Umbilical cord (tissue), 1 donor: ENCODE measurements at regions not wholly inside any gene's neighbourhood (a gene's known extent, or its start where the extent isn't known, plus 50 kb on each side); places are given as distances from the start of the nearest gene placed in this dataset.
"Not testable (repeated sequence)": the region's sequence is repeated elsewhere in the genome, so short reads cannot be mapped to it uniquely, and the experiment has no call there.

Experiments used
- DNase-seq: peaks from one replicate; pipeline ENCODE4 v3.0.0-alpha.2; 2015; ENCODE audit warnings: low spot score

DNA sequence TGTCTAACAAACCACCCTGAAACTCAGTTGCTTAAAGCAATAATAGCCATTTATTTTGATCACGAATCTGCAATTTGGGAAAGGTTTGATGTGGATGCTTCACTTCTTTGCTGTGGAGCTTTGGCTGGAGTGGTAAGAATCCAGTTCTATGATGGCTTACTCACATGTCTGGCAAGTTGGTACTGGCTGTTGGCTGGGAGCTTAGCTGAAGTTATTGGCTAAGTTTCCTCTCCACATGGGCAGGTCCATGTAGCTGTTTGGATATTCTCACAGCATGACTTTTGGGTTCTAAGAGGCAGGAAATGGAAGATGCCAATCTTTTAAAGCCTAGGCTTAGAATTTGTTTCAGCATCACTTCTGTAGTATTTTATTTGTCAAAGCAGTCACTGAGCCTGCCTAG lies 277.6 kb upstream of the NRP1 start:
- DNase-seq: peak; percentile 28

DNA sequence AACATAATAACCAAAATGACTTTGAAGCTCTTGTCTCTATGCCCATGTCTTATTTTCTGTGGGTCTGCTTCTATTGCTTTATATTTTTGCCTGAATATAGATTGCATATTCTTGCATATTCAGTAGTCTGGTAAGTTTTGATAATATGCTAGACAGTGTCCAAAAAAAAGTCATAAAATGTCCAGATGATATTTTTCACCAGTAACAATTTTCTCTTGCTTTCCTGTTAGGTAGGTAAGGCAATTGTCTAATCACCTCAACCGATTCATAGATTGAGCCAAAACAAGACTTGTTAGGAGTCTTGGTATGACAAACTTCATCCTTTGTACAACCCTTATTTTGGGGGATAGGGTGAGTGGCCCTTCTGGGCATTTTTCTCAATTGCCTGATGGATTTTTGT lies 277.0 kb upstream of the NRP1 start:
- DNase-seq: no peak

DNA sequence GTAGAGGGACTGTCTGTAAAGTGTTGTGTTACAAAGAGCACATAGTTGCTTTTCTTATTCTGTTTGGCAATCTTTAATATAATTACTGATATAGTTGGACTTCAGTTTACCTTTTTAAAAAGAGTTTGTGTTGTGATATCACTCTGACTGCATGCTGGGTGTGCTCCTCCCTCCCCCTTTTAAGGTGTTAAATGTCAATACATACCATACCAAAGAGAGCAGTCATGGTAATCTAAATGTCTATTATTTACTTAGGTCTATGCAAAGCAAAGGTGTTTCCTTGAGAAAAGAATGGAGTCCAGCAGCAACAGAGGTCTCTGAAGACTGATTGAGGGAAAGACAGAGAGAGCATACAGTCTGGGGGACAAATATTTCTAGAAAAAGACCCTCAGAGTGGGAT lies 275.1 kb upstream of the NRP1 start:
- no peak for DNase-seq

DNA sequence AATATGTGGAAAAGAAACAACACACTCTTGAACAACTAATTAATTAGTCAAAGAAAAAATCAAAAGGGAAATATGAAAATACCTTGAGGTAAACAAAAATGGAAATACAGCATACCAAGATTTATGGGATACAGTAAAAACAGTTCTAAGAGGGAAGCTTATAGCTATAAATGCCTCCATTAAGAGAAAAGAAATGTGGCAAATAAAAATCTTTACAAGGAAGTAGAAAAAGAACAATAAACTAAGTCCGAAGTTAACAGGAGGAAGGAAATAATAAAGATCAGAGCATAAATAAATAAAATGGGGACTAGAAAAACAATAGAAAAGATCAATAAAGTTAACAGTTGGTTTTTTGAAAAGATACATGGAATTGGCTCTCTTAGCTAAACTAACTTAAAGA lies 267.8 kb upstream of the NRP1 start:
- DNase-seq: no peak

DNA sequence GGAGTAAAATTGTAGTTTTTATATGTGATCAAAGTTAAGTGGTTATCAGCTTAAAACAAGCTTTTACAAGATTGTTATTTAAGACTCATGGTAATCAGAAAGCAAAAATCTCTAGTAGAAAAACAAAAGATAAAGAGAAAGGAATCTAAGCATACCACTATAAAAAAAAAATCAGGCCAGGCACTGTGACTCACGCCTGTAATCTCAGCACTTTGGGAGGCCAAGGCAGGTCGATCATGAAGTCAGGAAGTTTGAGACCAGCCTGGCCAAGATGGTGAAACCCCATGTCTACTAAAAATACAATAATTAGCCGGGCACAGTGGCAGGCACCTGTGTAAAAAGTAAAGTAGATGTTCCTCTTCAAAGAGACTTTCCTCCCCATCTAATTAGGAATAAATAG lies 265.9 kb upstream of the NRP1 start:
- DNase-seq: no peak

DNA sequence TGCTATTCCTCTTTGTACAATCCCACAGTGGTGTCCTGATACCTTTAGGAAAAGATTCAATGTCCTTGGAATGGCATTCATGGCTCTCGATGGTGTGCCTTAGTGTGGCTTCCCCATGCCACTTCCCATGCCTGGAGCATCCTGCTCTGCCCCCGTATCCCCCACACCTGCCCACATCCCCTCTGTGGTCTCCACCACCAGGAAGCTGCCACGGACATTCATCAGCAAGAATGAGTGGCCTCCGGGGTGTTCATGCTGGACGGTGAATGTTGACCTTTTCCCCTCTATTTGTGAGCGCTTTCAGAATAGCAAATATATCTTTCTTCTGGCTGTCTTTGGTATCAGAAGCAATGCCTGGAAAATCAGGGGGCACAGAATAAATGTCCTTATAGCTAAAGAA lies 262.0 kb upstream of the NRP1 start:
- no peak for DNase-seq

DNA sequence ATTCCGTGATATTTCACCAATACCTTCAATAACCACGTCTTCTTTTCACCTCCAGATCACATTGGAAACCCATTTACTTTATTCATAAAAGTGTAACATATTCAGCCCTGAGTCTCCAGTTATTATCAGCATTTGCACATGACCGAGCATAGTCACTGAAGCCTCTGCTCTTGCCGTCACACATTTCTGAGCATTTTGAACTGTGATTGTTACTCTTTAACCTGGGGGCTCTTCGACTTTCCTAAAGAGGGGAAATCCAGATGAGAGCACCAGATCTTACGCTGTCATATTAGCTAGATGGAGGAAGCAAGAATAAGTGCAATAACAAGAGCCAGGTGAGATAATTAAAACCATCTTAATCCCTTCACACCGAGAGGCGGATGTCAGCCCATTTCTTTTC lies 260.0 kb upstream of the NRP1 start:
- no peak for DNase-seq

DNA sequence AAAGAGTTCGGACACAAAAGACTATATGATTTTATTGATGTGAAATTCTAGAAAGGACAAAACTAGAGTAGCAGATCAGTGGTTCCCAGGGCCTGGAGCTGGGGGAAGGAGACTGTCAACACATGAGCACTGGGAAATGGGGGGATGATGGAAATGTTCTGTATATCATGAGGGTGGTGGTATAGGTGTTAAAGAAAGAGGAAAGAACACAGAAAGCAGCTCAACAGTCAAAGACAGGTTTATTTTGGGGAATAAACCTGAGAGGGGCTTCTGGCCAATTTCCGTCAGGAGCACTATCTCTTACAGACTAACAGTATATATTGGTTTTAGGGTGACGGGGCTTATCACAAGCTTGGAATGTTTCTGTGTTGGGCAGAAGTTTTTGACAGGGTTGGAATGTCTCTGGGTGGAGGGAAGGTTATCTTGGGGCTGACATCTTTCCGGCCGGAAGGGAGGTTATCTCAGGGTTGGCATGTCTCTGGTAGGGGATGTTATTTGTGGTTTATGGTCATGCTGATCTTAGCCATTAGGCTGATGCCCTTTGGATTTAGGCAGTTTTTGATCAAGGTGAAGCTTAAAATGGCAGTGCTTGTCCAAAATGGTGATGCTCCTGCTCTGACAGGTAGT lies 254.6 kb upstream of the NRP1 start:
- DNase-seq: no peak

DNA sequence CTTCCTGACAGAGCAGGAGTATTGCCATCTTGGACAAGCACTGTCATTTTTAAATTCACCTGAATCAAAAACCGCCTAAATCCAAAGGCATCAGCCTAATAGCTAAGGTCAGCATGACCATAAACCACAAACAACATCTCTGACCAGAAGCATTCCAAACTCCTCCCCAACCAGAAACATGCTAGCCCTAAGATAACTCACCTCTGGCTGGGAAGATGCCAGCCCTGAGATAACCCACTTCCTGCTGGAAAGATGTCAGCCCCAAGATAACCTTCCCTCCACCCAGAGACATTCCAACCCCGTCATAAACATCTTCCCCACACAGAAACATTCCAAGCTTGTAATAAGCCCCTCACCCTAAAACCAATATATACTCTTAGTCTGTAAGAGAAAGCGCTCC lies 250.1 kb upstream of the NRP1 start:
- not testable (repeated sequence) for DNase-seq

DNA sequence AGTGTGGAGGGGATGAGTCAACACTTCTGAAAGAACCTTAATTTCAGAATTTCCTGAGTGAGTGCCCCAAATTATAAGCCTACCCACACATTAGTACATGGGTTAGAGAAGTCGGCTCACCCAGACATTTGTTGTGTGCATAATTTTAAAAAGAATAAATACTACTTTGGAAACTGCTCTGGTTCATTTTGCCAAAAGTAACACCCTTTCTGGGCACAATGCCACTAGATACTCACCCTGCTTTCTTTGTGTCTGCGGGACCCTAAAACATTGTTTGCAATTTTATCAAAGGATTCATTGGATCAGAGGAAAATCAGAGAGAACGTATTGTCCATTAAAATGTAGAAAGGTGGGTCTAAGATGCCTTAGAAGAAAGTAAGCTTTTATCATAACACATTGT lies 245.5 kb upstream of the NRP1 start:
- no peak for DNase-seq

DNA sequence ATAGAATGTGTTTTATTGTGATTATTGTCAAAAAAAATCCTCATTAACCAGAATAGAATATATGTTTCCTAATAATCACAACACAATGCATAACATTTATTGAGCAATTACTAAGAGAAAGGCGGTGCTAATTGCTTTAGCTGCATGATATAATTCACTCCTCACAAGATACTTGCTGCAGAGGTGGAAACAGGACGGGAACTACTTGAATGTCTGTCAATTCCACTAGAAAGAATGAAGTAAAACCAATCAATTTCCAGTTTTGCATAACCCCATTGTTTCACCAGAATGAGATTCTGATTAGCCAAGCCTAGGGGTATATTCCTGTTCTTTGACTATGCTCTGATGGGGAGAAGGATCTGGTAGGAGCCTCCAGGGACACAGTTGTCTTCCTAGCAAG lies 239.1 kb upstream of the NRP1 start:
- no peak for DNase-seq

DNA sequence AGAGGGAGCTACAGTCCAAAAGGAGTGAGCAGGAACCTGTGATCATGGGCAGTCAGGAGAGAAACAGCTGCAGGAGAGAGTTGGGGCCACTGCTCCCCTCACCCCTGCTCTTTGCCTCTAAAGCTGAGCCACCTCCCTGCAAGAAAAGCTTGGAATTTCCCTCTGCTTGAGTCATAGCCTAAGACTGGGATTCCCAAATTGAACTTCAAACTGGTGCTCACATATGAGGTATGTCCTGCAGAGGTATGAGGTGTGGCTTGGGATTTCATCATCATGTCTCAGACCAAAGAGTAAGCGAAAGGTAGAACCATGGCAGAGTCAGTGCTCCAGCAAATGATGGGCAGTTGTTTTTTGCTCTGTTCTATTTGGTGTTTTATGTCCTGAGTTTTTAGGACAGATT lies 237.1 kb upstream of the NRP1 start:
- DNase-seq: no peak

DNA sequence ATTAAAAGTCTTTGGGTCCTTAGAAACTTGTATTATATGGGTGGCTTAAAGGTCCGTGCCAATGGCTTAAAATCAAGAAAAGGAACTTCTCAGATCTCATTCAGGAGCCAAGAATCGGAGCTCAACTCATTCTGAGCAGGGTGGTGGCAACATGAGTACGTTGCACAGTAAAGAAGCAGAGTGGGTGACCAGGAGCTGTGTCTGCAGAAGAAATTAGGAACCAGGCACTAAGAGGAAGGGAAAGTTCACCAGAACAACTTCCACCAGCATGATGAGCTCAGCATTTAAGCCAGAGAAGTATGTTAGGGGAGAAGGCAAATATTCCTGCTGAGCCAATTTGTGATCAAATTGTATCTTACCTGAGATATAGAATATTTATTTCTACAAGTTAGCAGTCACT lies 236.0 kb upstream of the NRP1 start:
- peak; percentile 36 for DNase-seq

DNA sequence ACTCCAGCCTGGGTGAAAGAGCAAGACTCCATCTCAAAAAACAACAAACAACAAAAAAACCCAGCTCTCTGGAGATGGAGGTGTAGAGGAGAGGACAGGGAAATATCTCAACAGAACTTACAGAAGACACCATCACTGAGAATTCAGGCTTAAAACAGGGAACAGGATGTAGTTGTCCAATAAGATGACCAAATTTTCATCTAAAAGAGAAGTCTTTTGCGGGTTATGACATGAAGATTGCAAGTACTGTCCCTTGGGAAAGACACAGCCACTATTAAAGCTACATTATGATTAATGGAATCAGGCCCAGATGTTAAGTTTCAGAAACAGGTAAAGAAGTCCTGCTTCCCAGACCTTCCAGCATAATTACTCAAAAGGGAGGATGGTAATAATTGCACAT lies 235.2 kb upstream of the NRP1 start:
- no peak for DNase-seq

DNA sequence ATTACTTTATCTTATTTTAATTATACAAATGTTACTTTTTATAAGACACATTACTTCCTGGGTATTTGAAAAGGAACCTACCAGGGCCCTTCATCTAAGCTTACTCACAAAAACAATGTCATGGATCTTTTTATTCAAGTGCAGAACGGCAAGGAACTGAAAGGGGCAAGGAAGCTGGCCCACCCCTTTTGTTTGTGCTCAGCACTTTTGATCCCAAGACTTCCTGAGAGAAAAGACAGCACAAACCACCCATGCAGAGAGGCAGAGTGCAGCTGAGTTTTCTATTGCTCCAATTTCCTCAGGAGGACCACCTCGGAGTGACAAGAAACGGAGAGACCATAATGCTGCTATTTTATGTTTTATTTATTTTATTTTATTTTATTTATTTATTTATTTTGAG lies 232.0 kb upstream of the NRP1 start:
- DNase-seq: no peak

DNA sequence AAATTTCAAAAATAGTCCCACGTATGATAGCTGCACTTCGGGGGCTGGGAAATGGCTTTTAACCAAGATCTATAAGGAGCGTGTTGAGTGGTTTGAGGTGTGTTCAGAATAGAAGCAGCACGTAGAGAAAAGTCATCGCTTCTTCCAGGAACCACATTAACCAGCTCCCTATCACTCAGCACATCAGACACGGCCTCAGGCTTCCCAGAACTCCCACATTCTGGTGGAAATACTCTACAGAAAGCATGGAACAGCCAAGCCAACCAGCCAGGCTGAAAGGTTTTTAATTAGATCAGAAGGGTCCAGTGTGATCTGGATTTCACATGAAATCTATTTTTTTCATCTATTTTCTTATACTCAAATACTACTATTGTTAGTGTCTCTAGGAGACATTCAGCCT lies 231.5 kb upstream of the NRP1 start:
- DNase-seq: no peak

DNA sequence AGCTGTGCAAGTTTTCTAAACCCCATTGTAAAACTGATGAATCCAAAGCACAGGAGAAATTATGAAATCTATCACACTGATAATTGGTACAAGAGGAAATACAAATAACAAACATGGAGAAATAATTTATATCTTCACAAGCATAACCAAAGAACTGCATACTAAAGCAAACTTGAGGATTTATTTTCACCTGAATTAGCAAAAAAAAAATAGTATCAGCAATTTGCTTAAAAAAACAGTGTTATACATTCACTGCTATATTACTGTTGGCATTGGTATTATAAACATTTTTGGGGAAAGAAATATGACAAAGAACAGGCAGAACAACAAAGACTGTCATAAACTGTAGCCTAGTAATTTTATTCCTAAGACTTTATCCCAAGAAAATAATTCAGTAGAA lies 230.8 kb upstream of the NRP1 start:
- no peak for DNase-seq

DNA sequence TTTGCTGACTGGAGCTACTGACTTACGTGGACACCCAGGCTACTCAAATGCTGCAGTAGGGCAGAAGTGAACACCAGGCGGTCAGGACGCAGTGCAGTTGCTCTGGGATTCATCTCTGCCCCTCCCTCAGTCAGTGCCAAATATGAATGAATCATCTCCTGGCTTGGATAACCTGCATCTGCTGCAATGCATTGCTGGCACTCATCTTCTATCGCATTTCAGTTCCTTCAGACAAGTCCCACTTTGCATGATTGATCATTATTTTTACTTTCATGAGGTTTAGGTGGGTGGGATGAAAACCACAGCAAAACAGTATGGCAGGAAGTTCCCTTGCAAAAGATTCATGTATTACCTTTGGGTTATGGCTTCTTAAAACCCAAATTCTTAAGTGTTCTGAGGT lies 224.6 kb upstream of the NRP1 start:
- peak; percentile 88 for DNase-seq

DNA sequence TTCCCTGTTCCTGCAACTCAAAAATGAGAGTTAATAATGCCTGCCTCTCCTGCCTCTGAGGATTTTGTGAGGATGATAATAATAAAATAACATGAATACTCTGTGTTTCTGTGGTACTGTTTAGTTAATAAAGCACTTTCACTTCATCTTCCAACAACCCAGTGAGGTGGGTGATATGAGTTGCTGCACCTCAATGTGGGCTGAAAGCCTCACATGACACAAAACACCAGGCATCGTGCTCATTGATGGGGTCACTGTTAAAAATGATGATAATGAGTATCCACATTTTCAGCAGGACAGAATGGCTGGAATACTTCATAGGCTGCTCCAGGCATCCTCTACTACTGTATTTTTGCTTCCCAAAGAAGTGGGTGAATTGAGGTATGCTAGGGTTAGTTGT lies 222.8 kb upstream of the NRP1 start:
- DNase-seq: no peak

DNA sequence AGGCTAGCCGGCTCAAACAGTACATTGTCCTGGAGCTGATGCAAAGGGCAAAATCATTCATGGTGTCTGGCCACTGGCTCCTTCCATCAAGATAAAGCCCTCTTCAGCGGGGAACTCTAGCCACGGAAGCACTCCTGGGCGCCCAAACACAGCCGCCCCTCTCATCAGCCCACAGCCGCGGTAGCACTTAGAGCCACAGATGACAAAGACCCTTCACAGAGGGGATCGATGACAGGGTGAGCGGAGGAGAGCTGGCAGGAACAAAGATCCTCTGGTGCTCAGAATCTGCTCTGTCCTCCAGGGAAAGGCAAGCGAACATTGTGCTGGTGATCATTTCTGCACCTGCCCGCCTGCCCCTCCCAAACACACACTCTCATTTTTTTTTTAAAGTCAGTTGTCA lies 222.2 kb upstream of the NRP1 start:
- no peak for DNase-seq

DNA sequence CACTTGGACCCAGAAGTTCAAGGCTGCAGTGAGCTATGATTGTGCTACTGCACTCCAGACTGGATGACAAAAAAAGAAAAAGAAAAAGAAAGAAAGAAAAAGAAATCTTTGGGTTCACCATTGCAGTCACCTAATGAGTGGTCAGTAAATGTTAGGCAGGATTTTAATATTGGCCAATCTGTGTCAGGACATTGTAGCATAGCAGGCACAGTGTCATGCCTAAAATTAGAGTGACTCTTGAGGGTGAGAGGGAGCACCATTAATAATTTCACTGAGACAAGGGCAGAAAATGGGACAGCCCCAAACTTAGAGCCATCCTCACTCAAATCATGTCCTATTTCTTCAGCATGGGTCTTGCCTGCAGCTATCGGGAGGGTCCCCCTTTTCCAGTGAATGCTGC lies 221.6 kb upstream of the NRP1 start:
- no peak for DNase-seq

DNA sequence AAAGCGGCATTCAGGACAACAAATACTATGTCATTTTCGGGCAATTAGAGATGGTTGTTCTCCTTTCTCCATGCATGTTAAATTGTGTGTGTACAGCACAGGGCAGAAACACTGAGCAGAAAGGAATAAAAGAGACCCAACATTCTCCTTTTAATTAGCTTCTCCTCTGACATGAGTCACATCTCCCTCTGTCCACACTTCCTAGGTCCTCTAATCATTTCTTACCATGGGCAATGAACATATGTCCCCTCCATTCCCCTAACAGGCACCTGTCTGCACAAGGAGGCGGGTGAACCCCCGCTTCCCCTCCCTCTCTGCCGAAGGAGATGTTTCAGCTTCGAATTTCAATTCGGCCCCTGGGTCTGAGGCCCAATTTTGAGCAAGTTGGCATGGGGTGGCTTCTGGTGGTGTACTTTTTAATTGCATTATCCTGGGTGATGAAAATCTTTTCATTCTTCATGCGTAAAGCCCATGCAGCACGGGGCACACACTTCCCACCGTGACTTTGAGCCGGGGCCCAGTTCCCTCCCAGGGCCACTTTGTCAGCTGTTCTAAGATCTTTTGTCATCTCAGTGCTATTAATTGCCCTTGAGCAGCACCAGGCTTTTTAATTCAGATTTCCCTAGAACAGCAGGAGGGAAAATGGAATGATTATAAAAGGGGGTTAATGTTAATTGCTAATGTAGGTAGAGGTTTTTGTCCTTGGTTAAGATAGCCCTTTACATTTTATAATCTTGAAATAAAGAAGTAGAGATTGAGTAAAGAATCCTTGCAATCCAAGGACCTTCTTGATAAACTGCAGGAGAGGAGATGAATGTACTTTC lies 219.5 kb upstream of the NRP1 start:
- DNase-seq: no peak

DNA sequence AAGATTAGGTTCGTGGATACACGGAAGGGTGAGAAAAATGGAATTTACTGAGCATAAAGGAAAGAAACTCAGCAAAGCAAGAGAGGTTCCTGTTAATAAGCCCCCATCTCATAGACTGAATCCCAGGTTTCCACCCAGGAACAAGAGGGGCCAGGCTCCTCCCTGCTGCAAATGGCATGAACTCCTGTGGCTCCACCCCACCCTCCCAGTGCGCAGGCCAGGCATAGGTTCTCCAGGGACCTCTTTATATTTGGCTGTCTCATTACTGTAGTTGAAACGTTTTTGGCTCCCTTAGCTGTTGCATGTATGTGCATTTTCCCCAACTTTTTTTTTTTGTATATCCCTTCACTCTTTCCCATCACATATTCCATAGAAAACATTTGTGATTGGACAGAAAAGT lies 217.8 kb upstream of the NRP1 start:
- no peak for DNase-seq

DNA sequence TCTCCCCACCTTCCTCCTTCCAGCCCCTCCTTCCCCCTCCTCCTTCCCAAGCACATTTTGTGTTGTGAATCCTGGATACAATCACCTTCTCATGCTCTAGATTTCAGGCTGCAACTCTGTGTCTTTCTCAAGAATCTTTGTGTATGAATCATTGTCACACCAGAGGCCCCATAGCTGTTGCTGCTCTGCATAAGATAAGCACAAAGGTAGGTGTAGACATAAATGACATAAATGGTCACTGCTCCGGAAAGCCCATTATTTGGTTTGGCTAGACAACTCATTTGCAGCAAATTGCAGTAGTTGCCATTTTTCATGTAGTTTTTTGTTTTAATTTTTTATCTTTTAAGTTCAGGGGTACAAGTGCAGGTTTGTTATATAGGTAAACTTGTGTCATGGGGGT lies 216.3 kb upstream of the NRP1 start:
- DNase-seq: no peak
